ENCODE measurements at regions not wholly inside any gene's neighbourhood (a gene's known extent, or its start where the extent isn't known, plus 50 kb on each side); places are given as distances from the start of the nearest gene placed in this dataset.

GRCh38 chr9:89695441-89695891 lies 90.7 kb downstream of the GADD45G start:
- TF ChIP-seq, protein P1, sequence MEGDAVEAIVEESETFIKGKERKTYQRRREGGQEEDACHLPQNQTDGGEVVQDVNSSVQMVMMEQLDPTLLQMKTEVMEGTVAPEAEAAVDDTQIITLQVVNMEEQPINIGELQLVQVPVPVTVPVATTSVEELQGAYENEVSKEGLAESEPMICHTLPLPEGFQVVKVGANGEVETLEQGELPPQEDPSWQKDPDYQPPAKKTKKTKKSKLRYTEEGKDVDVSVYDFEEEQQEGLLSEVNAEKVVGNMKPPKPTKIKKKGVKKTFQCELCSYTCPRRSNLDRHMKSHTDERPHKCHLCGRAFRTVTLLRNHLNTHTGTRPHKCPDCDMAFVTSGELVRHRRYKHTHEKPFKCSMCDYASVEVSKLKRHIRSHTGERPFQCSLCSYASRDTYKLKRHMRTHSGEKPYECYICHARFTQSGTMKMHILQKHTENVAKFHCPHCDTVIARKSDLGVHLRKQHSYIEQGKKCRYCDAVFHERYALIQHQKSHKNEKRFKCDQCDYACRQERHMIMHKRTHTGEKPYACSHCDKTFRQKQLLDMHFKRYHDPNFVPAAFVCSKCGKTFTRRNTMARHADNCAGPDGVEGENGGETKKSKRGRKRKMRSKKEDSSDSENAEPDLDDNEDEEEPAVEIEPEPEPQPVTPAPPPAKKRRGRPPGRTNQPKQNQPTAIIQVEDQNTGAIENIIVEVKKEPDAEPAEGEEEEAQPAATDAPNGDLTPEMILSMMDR (IDR thresholded peaks at IDR 0.05), result no peak
- TF ChIP-seq POLR2AphosphoS5 (IDR thresholded peaks at IDR 0.05) (no peak), EP300 (IDR thresholded peaks at IDR 0.05; ENCODE audit: low read depth) (no peak), POLR2A (IDR thresholded peaks at IDR 0.05) (no peak)
